ENCODE measurements at regions not wholly inside any gene's neighbourhood (a gene's known extent, or its start where the extent isn't known, plus 50 kb on each side); places are given as distances from the start of the nearest gene placed in this dataset.

GRCh38 chr4:100839712-100840111, 321.9 kb upstream of the EMCN start:
- DNase-seq: no peak

GRCh38 chr4:100838286-100838685, 320.5 kb upstream of the EMCN start:
- DNase-seq: no peak

- DNase-seq: no peak
Observed at GRCh38 chr4:100836929-100837328, 319.1 kb upstream of the EMCN start.

- DNase-seq: no peak
Observed at GRCh38 chr4:100834616-100835015, 316.8 kb upstream of the EMCN start.

GRCh38 chr4:100833906-100834305, 316.1 kb upstream of the EMCN start:
- DNase-seq: no peak

- DNase-seq: no peak
Observed at GRCh38 chr4:100828986-100829685, 311.3 kb upstream of the EMCN start.

- no peak for DNase-seq
Observed at GRCh38 chr4:100828364-100828763, 310.5 kb upstream of the EMCN start.

GRCh38 chr4:100827756-100828155, 309.9 kb upstream of the EMCN start:
- DNase-seq: peak; percentile 35 to 37

GRCh38 chr4:100826808-100827548, 309.2 kb upstream of the EMCN start:
- peak; percentile 83 to 89 for DNase-seq

- DNase-seq: peak; percentile 2 to 10
Observed at GRCh38 chr4:100826067-100826466, 308.2 kb upstream of the EMCN start.

- DNase-seq: no peak
Observed at GRCh38 chr4:100823993-100824323, 306.1 kb upstream of the EMCN start.

- DNase-seq: no peak
Observed at GRCh38 chr4:100823066-100823992, 305.5 kb upstream of the EMCN start.

- DNase-seq: no peak
Observed at GRCh38 chr4:100820249-100820648, 302.4 kb upstream of the EMCN start.

GRCh38 chr4:100819505-100819904, 301.7 kb upstream of the EMCN start:
- DNase-seq: no peak

- no peak for DNase-seq
Observed at GRCh38 chr4:100816436-100817045, 298.7 kb upstream of the EMCN start.

GRCh38 chr4:100811046-100811445, 293.2 kb upstream of the EMCN start:
- no peak for DNase-seq

- no peak for DNase-seq
Observed at GRCh38 chr4:100809506-100809905, 291.7 kb upstream of the EMCN start.

GRCh38 chr4:100806988-100807387, 289.2 kb upstream of the EMCN start:
- no peak for DNase-seq

GRCh38 chr4:100805538-100805937, 287.7 kb upstream of the EMCN start:
- no peak for DNase-seq

- DNase-seq: no peak
Observed at GRCh38 chr4:100804576-100805360, 286.9 kb upstream of the EMCN start.

GRCh38 chr4:100803751-100804150, 285.9 kb upstream of the EMCN start:
- no peak for DNase-seq
